Liver (tissue), 3 donors: ENCODE measurements at regions not wholly inside any gene's neighbourhood (a gene's known extent, or its start where the extent isn't known, plus 50 kb on each side); places are given as distances from the start of the nearest gene placed in this dataset.

ENCODE experiments used
- FOXA1 ChIP-seq: IDR thresholded peaks from 2 replicates; pipeline ENCODE4 v1.6.1; 2016; ENCODE audit warnings: antibody characterized with exemption
- JUND ChIP-seq, 2 donors: IDR thresholded peaks; 2 replicates each; pipeline ENCODE4 v1.6.1; 2016; ENCODE audit warnings: antibody characterized with exemption in 2 of 2
- RXRA ChIP-seq, 2 donors: IDR thresholded peaks; 2 replicates each; pipeline ENCODE4 v1.6.1; 2017 to 2018; ENCODE audit warnings: antibody characterized with exemption in 2 of 2, mild to moderate bottlenecking in 1 of 2
- SP1 ChIP-seq: IDR thresholded peaks from 2 replicates; pipeline ENCODE4 v1.6.1; 2018; ENCODE audit warnings: antibody characterized with exemption, mild to moderate bottlenecking
- TAF1 ChIP-seq: conservative IDR thresholded peaks from 2 replicates; pipeline ENCODE4 v1.6.1; 2016; ENCODE audit warnings: antibody characterized with exemption, mild to moderate bottlenecking
- YY1 ChIP-seq: IDR thresholded peaks from 2 replicates; pipeline ENCODE4 v1.6.1; 2016; ENCODE audit warnings: antibody characterized with exemption, mild to moderate bottlenecking
- TF ChIP-seq, protein P1 (sequence below): fragments of 150-350 bp; IDR thresholded peaks from 2 replicates; pipeline ENCODE4 v1.5.1; 2017; ENCODE audit warnings: improper control_type of control experiment, low read depth, low read length; ENCODE audit not compliant: missing input control
- TF ChIP-seq, protein P2 (sequence below): IDR thresholded peaks from 2 replicates; pipeline ENCODE4 v1.6.1; 2016; ENCODE audit warnings: antibody characterized with exemption, mild to moderate bottlenecking
- donor health status: healthy.
- donor health status: healthy.

DNA sequence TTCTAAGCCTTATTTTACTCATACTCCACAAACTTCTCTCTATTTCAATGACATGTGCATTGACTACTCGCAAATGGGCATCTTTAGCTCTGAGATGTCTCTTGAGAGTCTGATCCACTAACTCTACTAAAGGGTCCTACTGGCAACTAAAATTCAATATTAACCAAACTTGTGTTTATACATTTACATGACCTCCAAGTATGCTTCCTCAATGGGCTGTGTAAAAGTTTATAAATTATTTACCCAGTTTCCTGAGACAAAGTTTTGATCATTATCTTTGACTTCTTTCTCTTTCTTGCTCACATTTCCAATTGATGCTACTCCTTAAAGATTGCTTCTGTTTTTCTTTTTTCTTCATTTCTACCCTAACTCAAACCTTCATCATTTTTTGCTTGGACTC is 510.1 kb upstream of the DAB2 start:
- TF ChIP-seq, protein P1, sequence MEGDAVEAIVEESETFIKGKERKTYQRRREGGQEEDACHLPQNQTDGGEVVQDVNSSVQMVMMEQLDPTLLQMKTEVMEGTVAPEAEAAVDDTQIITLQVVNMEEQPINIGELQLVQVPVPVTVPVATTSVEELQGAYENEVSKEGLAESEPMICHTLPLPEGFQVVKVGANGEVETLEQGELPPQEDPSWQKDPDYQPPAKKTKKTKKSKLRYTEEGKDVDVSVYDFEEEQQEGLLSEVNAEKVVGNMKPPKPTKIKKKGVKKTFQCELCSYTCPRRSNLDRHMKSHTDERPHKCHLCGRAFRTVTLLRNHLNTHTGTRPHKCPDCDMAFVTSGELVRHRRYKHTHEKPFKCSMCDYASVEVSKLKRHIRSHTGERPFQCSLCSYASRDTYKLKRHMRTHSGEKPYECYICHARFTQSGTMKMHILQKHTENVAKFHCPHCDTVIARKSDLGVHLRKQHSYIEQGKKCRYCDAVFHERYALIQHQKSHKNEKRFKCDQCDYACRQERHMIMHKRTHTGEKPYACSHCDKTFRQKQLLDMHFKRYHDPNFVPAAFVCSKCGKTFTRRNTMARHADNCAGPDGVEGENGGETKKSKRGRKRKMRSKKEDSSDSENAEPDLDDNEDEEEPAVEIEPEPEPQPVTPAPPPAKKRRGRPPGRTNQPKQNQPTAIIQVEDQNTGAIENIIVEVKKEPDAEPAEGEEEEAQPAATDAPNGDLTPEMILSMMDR: no peak
- no peak for TF ChIP-seq RXRA (IDR thresholded peaks at IDR 0.05)
- TF ChIP-seq JUND (IDR thresholded peaks at IDR 0.05): no peak
- TF ChIP-seq TAF1: no peak
- TF ChIP-seq YY1: no peak
- TF ChIP-seq, protein P2, sequence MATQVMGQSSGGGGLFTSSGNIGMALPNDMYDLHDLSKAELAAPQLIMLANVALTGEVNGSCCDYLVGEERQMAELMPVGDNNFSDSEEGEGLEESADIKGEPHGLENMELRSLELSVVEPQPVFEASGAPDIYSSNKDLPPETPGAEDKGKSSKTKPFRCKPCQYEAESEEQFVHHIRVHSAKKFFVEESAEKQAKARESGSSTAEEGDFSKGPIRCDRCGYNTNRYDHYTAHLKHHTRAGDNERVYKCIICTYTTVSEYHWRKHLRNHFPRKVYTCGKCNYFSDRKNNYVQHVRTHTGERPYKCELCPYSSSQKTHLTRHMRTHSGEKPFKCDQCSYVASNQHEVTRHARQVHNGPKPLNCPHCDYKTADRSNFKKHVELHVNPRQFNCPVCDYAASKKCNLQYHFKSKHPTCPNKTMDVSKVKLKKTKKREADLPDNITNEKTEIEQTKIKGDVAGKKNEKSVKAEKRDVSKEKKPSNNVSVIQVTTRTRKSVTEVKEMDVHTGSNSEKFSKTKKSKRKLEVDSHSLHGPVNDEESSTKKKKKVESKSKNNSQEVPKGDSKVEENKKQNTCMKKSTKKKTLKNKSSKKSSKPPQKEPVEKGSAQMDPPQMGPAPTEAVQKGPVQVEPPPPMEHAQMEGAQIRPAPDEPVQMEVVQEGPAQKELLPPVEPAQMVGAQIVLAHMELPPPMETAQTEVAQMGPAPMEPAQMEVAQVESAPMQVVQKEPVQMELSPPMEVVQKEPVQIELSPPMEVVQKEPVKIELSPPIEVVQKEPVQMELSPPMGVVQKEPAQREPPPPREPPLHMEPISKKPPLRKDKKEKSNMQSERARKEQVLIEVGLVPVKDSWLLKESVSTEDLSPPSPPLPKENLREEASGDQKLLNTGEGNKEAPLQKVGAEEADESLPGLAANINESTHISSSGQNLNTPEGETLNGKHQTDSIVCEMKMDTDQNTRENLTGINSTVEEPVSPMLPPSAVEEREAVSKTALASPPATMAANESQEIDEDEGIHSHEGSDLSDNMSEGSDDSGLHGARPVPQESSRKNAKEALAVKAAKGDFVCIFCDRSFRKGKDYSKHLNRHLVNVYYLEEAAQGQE: no peak
- no peak for TF ChIP-seq FOXA1
- no peak for TF ChIP-seq SP1
